H1 (cell line): ENCODE measurements at regions not wholly inside any gene's neighbourhood (a gene's known extent, or its start where the extent isn't known, plus 50 kb on each side); places are given as distances from the start of the nearest gene placed in this dataset.
"Not testable (repeated sequence)": the region's sequence is repeated elsewhere in the genome, so short reads cannot be mapped to it uniquely, and the experiment has no call there.

Experiments used
- CTCF ChIA-PET: fragments of 300-600 bp; sonication (Branson Sonifier 250); formaldehyde crosslinking; loops from one replicate; lab custom pipeline; 2021; ENCODE audit not compliant: partially characterized antibody; lab: Charles Lee
- POLR2A ChIA-PET: fragments of 300-600 bp; sonication (Branson Sonifier 250); formaldehyde crosslinking; loops from one replicate; lab custom pipeline; 2021; ENCODE audit warnings: inconsistent platforms; ENCODE audit not compliant: partially characterized antibody; lab: Charles Lee
- DNase-seq, 2 experiments: peaks; one replicate each; pipeline versions ENCODE4 v3.0.0 to v3.0.0-alpha.2; 2010 to 2022; ENCODE audit warnings: low spot score in 2 of 2, low read depth in 1 of 2, mixed read lengths in 1 of 2
- FAIRE-seq: peaks from 2 replicates; lab custom pipeline; 2011; peaks lifted over from hg19 to GRCh38; lab: Jason Lieb, UNC
- H2AFZ ChIP-seq: 2 replicates; pipeline ENCODE4 v1.8.1; 2012; ENCODE audit warnings: low read length, inconsistent platforms
- H2AK5ac ChIP-seq: 2 replicates; pipeline ENCODE4 v1.6.1; 2013; ENCODE audit warnings: low read depth, low read length
- H2BK120ac ChIP-seq: replicated peaks from 2 replicates; pipeline ENCODE3; 2013; ENCODE audit warnings: low read depth, low read length, inconsistent platforms
- H2BK12ac ChIP-seq: 2 replicates; pipeline ENCODE4 v1.6.1; 2013; ENCODE audit warnings: low read depth, low read length
- H2BK15ac ChIP-seq: 2 replicates; pipeline ENCODE4 v1.6.1; 2013; ENCODE audit warnings: low read length
- H2BK20ac ChIP-seq: 2 replicates; pipeline ENCODE4 v1.6.1; 2013; ENCODE audit warnings: low read length
- H2BK5ac ChIP-seq: 2 replicates; pipeline ENCODE4 v1.6.1; 2013; ENCODE audit warnings: low read depth, low read length
- H3K14ac ChIP-seq: 2 replicates; pipeline ENCODE4 v1.6.1; 2013; ENCODE audit warnings: inconsistent platforms; ENCODE audit not compliant: insufficient read length
- H3K18ac ChIP-seq: 2 replicates; pipeline ENCODE4 v1.6.1; 2013; ENCODE audit warnings: low read length; ENCODE audit errors: extremely low read depth
- H3K23ac ChIP-seq: 2 replicates; pipeline ENCODE4 v1.6.1; 2013; ENCODE audit warnings: inconsistent platforms; ENCODE audit not compliant: insufficient read length
- H3K23me2 ChIP-seq: 2 replicates; pipeline ENCODE4 v1.6.1; 2013; ENCODE audit warnings: low read depth, low read length
- H3K27ac ChIP-seq: 2 replicates; pipeline ENCODE4 v1.6.1; 2011; ENCODE audit warnings: low read depth, low read length, inconsistent platforms
- H3K27me3 ChIP-seq, 4 experiments: replicated peaks in 1 of 4; 1 replicate in 1 of 4; 2 replicates in 3 of 4; pipeline versions ENCODE4 v1.6.1 to v1.8.1; 2011 to 2013; ENCODE audit warnings: low read length in 3 of 4, mild to moderate bottlenecking in 3 of 4, inconsistent platforms in 2 of 4, mixed read lengths in 2 of 4, moderate library complexity in 1 of 4; ENCODE audit not compliant: control insufficient read depth in 3 of 4, insufficient read depth in 3 of 4; ENCODE audit errors: extremely low read depth in 1 of 4
- H3K36me3 ChIP-seq, 4 experiments: 2 replicates each; pipeline versions ENCODE4 v1.6.1 to v1.8.1; 2011 to 2013; ENCODE audit warnings: mild to moderate bottlenecking in 4 of 4, low read length in 3 of 4, moderate library complexity in 2 of 4, control low read depth in 1 of 4, inconsistent platforms in 1 of 4; ENCODE audit not compliant: insufficient read depth in 4 of 4, control insufficient read depth in 2 of 4
- H3K4ac ChIP-seq: replicated peaks from 2 replicates; pipeline ENCODE3; 2013; ENCODE audit warnings: low read length, low read depth, mixed read lengths, inconsistent platforms; ENCODE audit not compliant: insufficient read length
- H3K4me1 ChIP-seq, 4 experiments: replicated peaks in 1 of 4; 1 replicate in 1 of 4; 2 replicates in 3 of 4; pipeline versions ENCODE4 v1.6.1 to v1.8.1; 2011 to 2013; ENCODE audit warnings: low read length in 3 of 4, inconsistent platforms in 2 of 4, mixed read lengths in 1 of 4; ENCODE audit not compliant: insufficient read depth in 4 of 4, control insufficient read depth in 3 of 4
- H3K4me2 ChIP-seq, 2 experiments: 2 replicates each; pipeline versions ENCODE4 v1.6.1 to v1.8.1; 2011 to 2013; ENCODE audit warnings: low read depth in 2 of 2, low read length in 2 of 2, control low read depth in 1 of 2, inconsistent platforms in 1 of 2, mild to moderate bottlenecking in 1 of 2; ENCODE audit not compliant: insufficient read depth in 1 of 2
- H3K4me3 ChIP-seq, 4 experiments: fragments of 200-600, 300-600 bp in 1 of 4; sonication (generic), shearing (Covaris generic), sonication (Bioruptor Twin) in 1 of 4; 2 replicates each; pipeline versions ENCODE4 v1.5.1 to v1.8.1; 2011 to 2016; ENCODE audit warnings: low read length in 4 of 4, low read depth in 3 of 4, control low read depth in 2 of 4, inconsistent platforms in 2 of 4, mild to moderate bottlenecking in 2 of 4, mixed read lengths in 1 of 4, moderate library complexity in 1 of 4; ENCODE audit not compliant: insufficient read depth in 2 of 4; ENCODE audit errors: extremely low read depth in 1 of 4
- H3K56ac ChIP-seq: replicated peaks from 2 replicates; pipeline ENCODE3; 2013; ENCODE audit warnings: low read depth, mild to moderate bottlenecking, mixed read lengths, low read length, inconsistent platforms; ENCODE audit not compliant: insufficient read length
- H3K79me1 ChIP-seq: 2 replicates; pipeline ENCODE4 v1.6.1; 2013; ENCODE audit warnings: low read depth, low read length, control low read depth
- H3K79me2 ChIP-seq, 2 experiments: 2 replicates each; pipeline versions ENCODE4 v1.6.1 to v1.8.1; 2012 to 2013; ENCODE audit warnings: low read length in 2 of 2, mild to moderate bottlenecking in 2 of 2, inconsistent platforms in 1 of 2; ENCODE audit not compliant: insufficient read depth in 2 of 2, control insufficient read depth in 1 of 2
- H3K9ac ChIP-seq, 4 experiments: replicated peaks in 1 of 4; 1 replicate in 1 of 4; 2 replicates in 3 of 4; pipeline versions ENCODE4 v1.6.1 to v1.8.1; 2011 to 2013; ENCODE audit warnings: low read depth in 3 of 4, low read length in 3 of 4, control low read depth in 2 of 4, mild to moderate bottlenecking in 2 of 4, moderate library complexity in 2 of 4, inconsistent platforms in 1 of 4; ENCODE audit errors: extremely low read depth in 1 of 4
- H3K9me3 ChIP-seq, 2 experiments: 2 replicates each; pipeline versions ENCODE4 v1.6.1 to v1.8.1; 2012 to 2013; ENCODE audit warnings: mild to moderate bottlenecking in 2 of 2, moderate library complexity in 2 of 2, control low read depth in 1 of 2, inconsistent platforms in 1 of 2, low read depth in 1 of 2, low read length in 1 of 2, mixed read lengths in 1 of 2; ENCODE audit not compliant: insufficient read depth in 2 of 2
- H4K20me1 ChIP-seq, 2 experiments: replicated peaks in 1 of 2; 2 replicates each; pipeline versions ENCODE3 to v1.8.1; 2011 to 2013; ENCODE audit warnings: inconsistent platforms in 2 of 2, low read length in 2 of 2, mild to moderate bottlenecking in 1 of 2; ENCODE audit not compliant: insufficient read depth in 2 of 2, control insufficient read depth in 1 of 2
- H4K5ac ChIP-seq: 2 replicates; pipeline ENCODE4 v1.6.1; 2013; ENCODE audit warnings: low read length, low read depth, mixed read lengths, inconsistent platforms; ENCODE audit not compliant: insufficient read length
- H4K8ac ChIP-seq: 2 replicates; pipeline ENCODE4 v1.8.0; 2013; ENCODE audit warnings: mild to moderate bottlenecking, moderate library complexity, low read length, inconsistent platforms; ENCODE audit not compliant: insufficient read depth; ENCODE audit errors: extremely low read depth
- H4K91ac ChIP-seq: replicated peaks from 2 replicates; pipeline ENCODE3; 2013; ENCODE audit warnings: low read length, mixed read lengths, inconsistent platforms; ENCODE audit not compliant: insufficient read length
- WGBS, 2 experiments: shearing (Covaris generic) in 1 of 2; methylation state at CpG; one replicate each; pipeline versions ENCODE4 v1.1.6 to v1.1.7; 2013 to 2015; ENCODE audit warnings: low lambda C conversion rate in 2 of 2, mixed read lengths in 2 of 2, inconsistent platforms in 1 of 2, low coverage in 1 of 2, missing lambda C conversion rate in 1 of 2; ENCODE audit not compliant: insufficient replicate concordance in 2 of 2, insufficient coverage in 1 of 2, insufficient read length in 1 of 2; ENCODE audit errors: extremely low coverage in 1 of 2, missing lambda C conversion rate in 1 of 2; 5-methylcytosine and 5-hydroxymethylcytosine counted together

DNA sequence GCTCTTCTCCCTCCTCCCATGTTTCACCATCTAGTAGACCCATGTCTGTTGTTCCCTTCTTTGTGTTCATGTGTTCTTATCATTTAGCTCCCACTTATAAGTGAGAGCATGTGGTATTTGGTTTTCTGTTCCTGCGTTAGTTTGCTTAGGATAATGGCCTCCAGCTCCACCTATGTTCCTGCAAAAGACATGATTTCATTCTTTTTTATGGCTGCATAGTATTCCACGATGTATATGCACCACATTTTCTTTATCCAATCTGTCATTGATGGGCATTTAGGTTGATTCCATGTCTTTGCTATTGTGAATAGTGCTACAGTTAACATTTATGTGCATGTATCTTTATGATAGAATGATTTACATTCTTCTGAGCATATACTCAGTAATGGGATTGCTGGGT lies 115.6 kb upstream of the ATXN1 start:
- not testable (repeated sequence) for FAIRE-seq, H3K9me3 ChIP-seq

More for the DNA sequence above, 115.6 kb upstream of the ATXN1 start:
- H2BK12ac ChIP-seq, H2BK20ac ChIP-seq, H2BK5ac ChIP-seq, H3K18ac ChIP-seq, H3K23me2 ChIP-seq, H3K56ac ChIP-seq, H3K9ac ChIP-seq, H4K5ac ChIP-seq, H3K4me1 ChIP-seq, H2AK5ac ChIP-seq, H4K91ac ChIP-seq, H2AFZ ChIP-seq, H3K14ac ChIP-seq, POLR2A ChIA-PET, H4K8ac ChIP-seq, H3K36me3 ChIP-seq, H3K79me2 ChIP-seq, H3K27ac ChIP-seq, H3K4me3 ChIP-seq, CTCF ChIA-PET, H3K23ac ChIP-seq, H3K27me3 ChIP-seq, H4K20me1 ChIP-seq, H3K4me2 ChIP-seq, H3K79me1 ChIP-seq, H3K4ac ChIP-seq, H2BK15ac ChIP-seq, DNase-seq, H2BK120ac ChIP-seq: not testable (repeated sequence)
- WGBS, 2 experiments, result 82% methylated on average over 2 of the region's 2 CpGs; no CpG with 5 or more reads in 1 of the 2 experiments
